Smooth muscle cell (in vitro differentiated cells): ENCODE measurements at regions not wholly inside any gene's neighbourhood (a gene's known extent, or its start where the extent isn't known, plus 50 kb on each side); places are given as distances from the start of the nearest gene placed in this dataset.

Experiments
- DNase-seq: peaks from one replicate; lab custom pipeline; 2025; ENCODE audit not compliant: unreplicated experiment; lab: John Stamatoyannopoulos, UW
- H2AFZ ChIP-seq: fragments of 200-600 bp; sonication (generic); 2 replicates; pipeline ENCODE4 v1.6.0; 2016; ENCODE audit warnings: antibody characterized with exemption, low read depth, mild to moderate bottlenecking
- H3F3A ChIP-seq: fragments of 200-600 bp; sonication (generic); 2 replicates; pipeline ENCODE4 v1.6.0; 2017; ENCODE audit warnings: antibody characterized with exemption, low read depth
- H3K27ac ChIP-seq: fragments of 200-600 bp; sonication (generic); 2 replicates; pipeline ENCODE4 v1.5.1; 2016; ENCODE audit warnings: low read depth, mild to moderate bottlenecking
- H3K27me3 ChIP-seq: fragments of 200-600 bp; sonication (generic); 2 replicates; pipeline ENCODE4 v1.6.1; 2016; ENCODE audit warnings: low read depth, mild to moderate bottlenecking
- H3K36me3 ChIP-seq: fragments of 200-600 bp; sonication (generic); 2 replicates; pipeline ENCODE4 v1.5.1; 2016; ENCODE audit warnings: low read depth
- H3K4me1 ChIP-seq: fragments of 200-600 bp; sonication (generic); 2 replicates; pipeline ENCODE4 v1.5.1; 2016; ENCODE audit warnings: low read depth
- H3K4me2 ChIP-seq: fragments of 200-600 bp; sonication (generic); 2 replicates; pipeline ENCODE4 v1.6.0; 2016; ENCODE audit warnings: mild to moderate bottlenecking
- H3K4me3 ChIP-seq: fragments of 200-600 bp; sonication (generic); 2 replicates; pipeline ENCODE4 v1.5.1; 2016; ENCODE audit warnings: mild to moderate bottlenecking
- H3K79me2 ChIP-seq: fragments of 200-600 bp; sonication (generic); 2 replicates; pipeline ENCODE4 v1.6.0; 2016; ENCODE audit warnings: low read depth, mild to moderate bottlenecking
- H3K9ac ChIP-seq: fragments of 200-600 bp; sonication (generic); 2 replicates; pipeline ENCODE4 v1.6.0; 2016; ENCODE audit warnings: low read depth
- H3K9me3 ChIP-seq: fragments of 200-600 bp; sonication (generic); replicated peaks from 2 replicates; pipeline ENCODE4 v1.5.1; 2016; ENCODE audit warnings: low read depth
- H4K20me1 ChIP-seq: fragments of 200-600 bp; sonication (generic); 2 replicates; pipeline ENCODE4 v1.6.0; 2016; ENCODE audit warnings: low read depth
- CTCF ChIP-seq: fragments of 200-600 bp; sonication (generic); IDR thresholded peaks from 2 replicates; pipeline ENCODE4 v1.5.1; 2017; ENCODE audit warnings: borderline replicate concordance, mild to moderate bottlenecking, antibody characterized with exemption; ENCODE audit not compliant: insufficient read depth, poor library complexity, severe bottlenecking
- WGBS: methylation state at CpG from one replicate; pipeline ENCODE4 v1.1.7; 2016; ENCODE audit warnings: low lambda C conversion rate; 5-methylcytosine and 5-hydroxymethylcytosine counted together

DNA sequence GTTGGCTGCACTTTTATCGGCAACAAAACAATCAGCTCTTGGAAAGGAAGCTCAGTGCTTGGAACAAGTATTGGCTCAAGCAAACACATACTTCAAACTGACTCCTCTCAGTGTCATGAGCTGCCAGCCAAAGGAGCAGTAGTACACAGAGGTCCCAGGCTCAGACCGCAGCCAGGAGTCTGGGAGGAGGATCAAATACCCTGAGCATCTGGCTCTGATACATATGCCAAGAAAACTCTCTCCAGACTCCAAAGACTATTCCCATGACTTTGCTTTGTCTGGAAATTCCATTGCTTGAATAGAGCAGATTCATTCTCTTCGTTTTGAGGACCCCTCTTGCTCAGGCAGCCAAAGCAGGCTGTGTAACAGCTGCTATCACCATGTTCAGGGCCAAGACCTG is 501.6 kb upstream of the PSMD7 start:
- H2AFZ ChIP-seq = no peak overlapping the region
- no peak overlapping the region for H3K4me3 ChIP-seq
- H3K36me3 ChIP-seq = no peaks in the 10 kb centered on the region
- no peak overlapping the region for H3K4me2 ChIP-seq
- H3K27me3 ChIP-seq = peaks cover 4% of the 10 kb centered on the region
- 85% methylated on average over 3 of the region's 3 CpGs for WGBS
- no peaks in the 10 kb centered on the region for H3K79me2 ChIP-seq
- H3K9me3 ChIP-seq = no peaks in the 10 kb centered on the region
- H3K9ac ChIP-seq = no peak overlapping the region
- H4K20me1 ChIP-seq = no peaks in the 10 kb centered on the region
- no peak for TF ChIP-seq CTCF
- DNase-seq = no peak
- no peaks in the 10 kb centered on the region for H3K4me1 ChIP-seq
- no peaks in the 10 kb centered on the region for H3F3A ChIP-seq
- H3K27ac ChIP-seq = no peak overlapping the region

DNA sequence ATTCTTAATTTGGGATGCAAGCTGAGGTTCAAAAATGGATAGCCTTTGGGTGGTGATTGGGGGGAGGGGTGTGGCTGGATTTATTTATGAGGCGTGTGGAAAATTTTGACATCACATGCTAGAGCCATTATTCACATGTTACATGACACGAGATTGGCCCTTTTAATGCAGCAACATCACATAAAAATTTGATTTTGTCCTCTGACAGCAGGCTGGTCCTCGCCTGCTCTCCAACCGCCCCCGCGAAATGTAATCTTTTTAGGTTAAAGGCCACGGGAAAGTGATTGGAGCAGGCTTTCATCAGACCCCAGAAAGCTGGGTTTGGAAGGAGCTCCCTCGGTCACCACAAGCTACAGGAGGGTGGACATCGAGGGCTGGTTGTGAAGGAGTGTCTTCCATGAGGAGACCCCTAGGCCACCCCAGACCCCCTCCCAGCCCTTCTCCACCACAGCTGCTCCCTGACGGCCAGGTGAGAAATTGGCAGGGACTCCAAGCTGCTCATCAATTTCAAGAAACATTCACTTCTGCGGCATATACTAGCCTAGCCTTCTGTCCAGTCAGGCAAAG is 502.7 kb upstream of the PSMD7 start:
- no peak for DNase-seq

DNA sequence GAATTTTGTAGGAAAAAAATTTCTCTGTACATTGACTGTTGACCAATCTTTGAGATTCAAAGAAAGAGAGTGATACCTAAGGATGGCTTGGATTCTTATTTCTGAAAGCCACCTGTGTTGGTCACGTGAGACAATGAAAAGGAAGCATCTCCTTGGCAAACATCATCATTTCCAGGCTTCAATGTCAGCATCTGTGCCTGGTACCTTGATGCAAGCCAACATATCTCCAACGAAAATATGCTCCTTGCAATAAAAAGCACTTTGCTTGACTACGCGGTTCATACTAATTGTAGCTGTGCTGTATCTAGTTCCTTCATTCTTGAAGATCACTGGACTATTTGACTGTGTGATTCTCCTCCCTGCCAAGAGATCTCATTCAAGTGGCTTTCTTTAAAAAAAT is 503.4 kb upstream of the PSMD7 start:
- H2AFZ ChIP-seq = no peak overlapping the region
- no peak for TF ChIP-seq CTCF
- H3K9me3 ChIP-seq = no peaks in the 10 kb centered on the region
- H3K27ac ChIP-seq = no peak overlapping the region
- no peak overlapping the region for H3K9ac ChIP-seq
- peaks cover 4% of the 10 kb centered on the region for H3K27me3 ChIP-seq
- no peaks in the 10 kb centered on the region for H3K79me2 ChIP-seq
- no peaks in the 10 kb centered on the region for H3K36me3 ChIP-seq
- H3K4me1 ChIP-seq = no peaks in the 10 kb centered on the region
- no peak overlapping the region for H3K4me3 ChIP-seq
- no peak overlapping the region for H3K4me2 ChIP-seq
- no peaks in the 10 kb centered on the region for H3F3A ChIP-seq
- H4K20me1 ChIP-seq = no peaks in the 10 kb centered on the region
- 84% methylated on average over 4 of the region's 4 CpGs for WGBS
- DNase-seq = no peak

More for the DNA sequence above, 502.7 kb upstream of the PSMD7 start:
- H3K4me3 ChIP-seq = no peak overlapping the region
- peaks cover 4% of the 10 kb centered on the region for H3K27me3 ChIP-seq
- no peaks in the 10 kb centered on the region for H3K4me1 ChIP-seq
- H3K79me2 ChIP-seq = no peaks in the 10 kb centered on the region
- H3K9me3 ChIP-seq = no peaks in the 10 kb centered on the region
- no peaks in the 10 kb centered on the region for H3F3A ChIP-seq
- WGBS = 83% methylated on average over 11 of the region's 11 CpGs
- H3K4me2 ChIP-seq = no peak overlapping the region
- H3K9ac ChIP-seq = no peak overlapping the region
- H2AFZ ChIP-seq = no peak overlapping the region
- H4K20me1 ChIP-seq = no peaks in the 10 kb centered on the region
- no peak for TF ChIP-seq CTCF
- no peaks in the 10 kb centered on the region for H3K36me3 ChIP-seq
- no peak overlapping the region for H3K27ac ChIP-seq
